ENCODE measurements at regions not wholly inside any gene's neighbourhood (a gene's known extent, or its start where the extent isn't known, plus 50 kb on each side); places are given as distances from the start of the nearest gene placed in this dataset.

DNA sequence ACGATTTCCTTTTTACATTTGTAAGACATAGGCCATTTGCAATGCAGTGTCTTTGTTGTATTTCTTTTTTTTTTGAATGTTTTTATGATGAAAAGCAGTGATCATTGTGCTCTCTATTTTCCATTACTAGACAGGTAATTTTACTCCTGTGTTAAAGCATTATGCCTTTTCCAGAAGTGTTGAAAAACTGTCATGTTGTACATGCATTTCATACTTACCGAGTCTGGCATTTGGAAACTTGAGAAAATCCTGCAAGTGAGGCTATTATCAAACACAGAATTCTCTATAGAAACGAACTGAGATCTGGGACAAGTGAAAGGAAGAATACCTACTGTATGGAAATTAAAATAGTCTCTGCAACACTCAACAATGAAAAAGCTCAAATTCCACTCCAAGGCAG, 78.6 kb upstream of the CNR1 start:
- 57 to 72% (median 61%) methylated on average over 3 of the region's 3 CpGs for WGBS, 3 donors
- DNase-seq (no peak), FAIRE-seq (no peak)
- Histone ChIP-seq H3K4me1 (ENCODE audit: control insufficient read depth in 3 of 3, insufficient read depth in 2 of 3, low read depth in 1 of 3, low read length in 2 of 3) (no peaks in the 10 kb centered on the region), H3K36me3 (ENCODE audit: control insufficient read depth in 3 of 3, insufficient read depth in 2 of 3, low read depth in 1 of 3, low read length in 3 of 3) (no peaks in the 10 kb centered on the region), H3K9me3 (ENCODE audit: control insufficient read depth in 2 of 2, insufficient read depth in 1 of 2, low read depth in 1 of 2, low read length in 1 of 2) (no peaks in the 10 kb centered on the region), H3K27ac (ENCODE audit: low read depth in 1 of 3, low read length in 2 of 3) (no peak overlapping the region), H3K4me3 (ENCODE audit: low read depth in 1 of 3, low read length in 3 of 3) (no peak overlapping the region), H3K27me3 (ENCODE audit: control insufficient read depth in 3 of 3, insufficient read depth in 3 of 3, low read length in 3 of 3) (no peaks in the 10 kb centered on the region)

DNA sequence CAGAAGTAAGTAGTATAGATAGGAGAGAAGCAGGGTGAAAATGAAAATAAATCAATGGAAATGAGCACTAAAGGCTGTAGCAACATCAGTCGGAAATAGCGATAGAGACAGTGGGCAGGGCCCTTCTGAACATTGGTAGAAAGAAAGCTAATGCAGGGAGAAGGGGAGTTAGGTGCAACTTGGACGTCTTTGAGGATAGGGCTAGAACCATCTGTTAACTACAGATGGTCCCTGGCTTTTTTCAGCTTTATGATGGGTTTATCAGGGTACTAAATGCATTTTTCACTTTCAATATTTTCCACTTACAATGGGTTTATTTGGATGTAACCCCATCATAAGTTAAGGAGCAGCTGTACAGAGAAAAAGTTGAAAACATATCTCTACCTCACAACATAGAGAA, 72.8 kb upstream of the CNR1 start:
- H3K4me3 ChIP-seq (ENCODE audit: low read depth in 1 of 3, low read length in 3 of 3) = no peak overlapping the region
- H3K27me3 ChIP-seq (ENCODE audit: control insufficient read depth in 3 of 3, insufficient read depth in 3 of 3, low read length in 3 of 3) = no peaks in the 10 kb centered on the region
- no peaks in the 10 kb centered on the region for H3K36me3 ChIP-seq (ENCODE audit: control insufficient read depth in 3 of 3, insufficient read depth in 2 of 3, low read depth in 1 of 3, low read length in 3 of 3)
- no peak overlapping the region for H3K27ac ChIP-seq (ENCODE audit: low read depth in 1 of 3, low read length in 2 of 3)
- no peak for FAIRE-seq
- H3K9me3 ChIP-seq (ENCODE audit: control insufficient read depth in 2 of 2, insufficient read depth in 1 of 2, low read depth in 1 of 2, low read length in 1 of 2) = no peaks in the 10 kb centered on the region
- 79 to 86% (median 84%) methylated on average over 3 of the region's 3 CpGs for WGBS, 3 donors
- no peaks in the 10 kb centered on the region for H3K4me1 ChIP-seq (ENCODE audit: control insufficient read depth in 3 of 3, insufficient read depth in 2 of 3, low read depth in 1 of 3, low read length in 2 of 3)
- DNase-seq = no peak

DNA sequence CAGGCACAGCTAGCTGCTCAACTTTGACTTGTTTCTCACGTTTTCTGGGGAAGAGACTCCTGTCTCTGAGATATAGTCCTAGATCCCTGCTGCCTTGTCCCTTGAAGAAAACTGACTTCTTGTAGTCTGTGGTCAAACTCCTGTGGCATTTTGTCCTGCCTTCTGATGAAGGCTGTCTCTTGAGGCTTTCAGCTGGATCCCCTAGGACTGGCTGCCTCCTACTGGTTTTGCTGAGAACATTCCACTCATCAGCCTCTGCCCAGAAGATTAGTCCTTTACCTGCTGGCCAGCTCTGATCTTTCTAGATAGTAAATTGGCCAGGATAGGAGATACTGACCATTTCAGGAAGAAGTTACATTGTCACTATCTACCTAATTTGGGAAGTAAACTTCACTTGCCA, 71.9 kb upstream of the CNR1 start:
- WGBS, 3 donors = 14 to 31% (median 20%) methylated on average over 1 of the region's 1 CpG
- no peak for FAIRE-seq

DNA sequence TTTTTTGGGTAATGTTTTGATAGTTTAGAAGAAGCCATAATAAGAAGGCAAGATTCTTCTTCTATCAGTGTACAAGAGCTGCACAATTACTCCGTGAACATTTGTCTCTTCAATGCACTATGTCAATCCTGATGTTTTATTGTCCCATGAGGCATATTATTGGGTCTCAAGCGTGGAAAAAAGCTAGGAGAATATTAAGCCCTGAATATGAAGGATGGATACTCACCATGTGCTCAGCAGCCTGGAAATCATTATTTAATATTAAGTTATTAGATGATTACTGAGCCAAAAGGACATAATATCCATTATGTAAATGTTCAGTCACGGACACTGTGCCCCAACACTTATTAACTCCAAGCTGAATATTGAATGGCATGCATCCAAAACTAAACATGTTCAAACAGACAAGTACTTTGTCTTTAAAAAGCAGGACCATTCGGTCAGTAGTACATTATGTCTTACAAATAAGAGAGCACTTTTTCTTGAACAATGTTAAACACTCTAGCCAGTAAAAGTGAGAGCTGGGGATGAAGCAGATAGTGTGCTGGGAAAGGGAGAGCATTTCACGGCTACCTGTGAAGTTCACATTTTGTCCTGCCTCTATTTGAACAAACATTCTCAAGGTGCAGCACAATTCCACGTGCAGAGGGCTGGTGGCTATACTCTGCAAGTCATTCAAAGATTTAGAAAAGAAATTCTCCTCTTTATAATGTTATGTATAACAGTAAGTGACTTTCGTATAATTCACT, 70.6 kb upstream of the CNR1 start:
- H3K27ac ChIP-seq (ENCODE audit: low read depth in 1 of 3, low read length in 2 of 3) = no peak overlapping the region
- no peaks in the 10 kb centered on the region for H3K36me3 ChIP-seq (ENCODE audit: control insufficient read depth in 3 of 3, insufficient read depth in 2 of 3, low read depth in 1 of 3, low read length in 3 of 3)
- WGBS, 3 donors = 36 to 69% (median 52%) methylated on average over 7 of the region's 7 CpGs
- peaks cover 0 to 3% of the 10 kb centered on the region in 2 donors for H3K9me3 ChIP-seq (ENCODE audit: control insufficient read depth in 2 of 2, insufficient read depth in 1 of 2, low read depth in 1 of 2, low read length in 1 of 2)
- no peak overlapping the region for H3K4me3 ChIP-seq (ENCODE audit: low read depth in 1 of 3, low read length in 3 of 3)
- no peaks in the 10 kb centered on the region for H3K27me3 ChIP-seq (ENCODE audit: control insufficient read depth in 3 of 3, insufficient read depth in 3 of 3, low read length in 3 of 3)
- no peak for FAIRE-seq
- DNase-seq = no peak
- no peaks in the 10 kb centered on the region for H3K4me1 ChIP-seq (ENCODE audit: control insufficient read depth in 3 of 3, insufficient read depth in 2 of 3, low read depth in 1 of 3, low read length in 2 of 3)

More for the DNA sequence above, 71.9 kb upstream of the CNR1 start:
- Histone ChIP-seq H3K9me3 (ENCODE audit: control insufficient read depth in 2 of 2, insufficient read depth in 1 of 2, low read depth in 1 of 2, low read length in 1 of 2) (no peaks in the 10 kb centered on the region), H3K27ac (ENCODE audit: low read depth in 1 of 3, low read length in 2 of 3) (no peak overlapping the region), H3K27me3 (ENCODE audit: control insufficient read depth in 3 of 3, insufficient read depth in 3 of 3, low read length in 3 of 3) (no peaks in the 10 kb centered on the region), H3K36me3 (ENCODE audit: control insufficient read depth in 3 of 3, insufficient read depth in 2 of 3, low read depth in 1 of 3, low read length in 3 of 3) (no peaks in the 10 kb centered on the region), H3K4me1 (ENCODE audit: control insufficient read depth in 3 of 3, insufficient read depth in 2 of 3, low read depth in 1 of 3, low read length in 2 of 3) (no peaks in the 10 kb centered on the region), H3K4me3 (ENCODE audit: low read depth in 1 of 3, low read length in 3 of 3) (no peak overlapping the region)
- peak; percentile 19 to 48 for DNase-seq

DNA sequence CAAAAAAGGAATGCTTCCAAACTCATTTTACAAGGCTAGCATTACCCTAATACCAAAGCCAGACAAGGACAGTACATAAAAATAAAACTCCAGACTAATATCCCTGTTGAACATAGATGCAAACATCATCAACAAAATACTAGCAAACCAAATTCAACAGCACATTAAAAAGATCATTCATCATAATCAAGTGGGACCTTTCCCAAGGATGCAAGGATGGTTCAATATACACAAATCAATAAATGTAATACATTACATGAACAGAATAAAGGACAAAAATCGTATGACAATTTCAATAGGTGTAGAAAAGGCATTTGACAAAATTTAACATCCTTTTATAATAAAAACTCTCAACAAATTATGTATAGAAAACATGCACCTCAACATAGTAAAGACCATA, 66.6 kb upstream of the CNR1 start:
- FAIRE-seq = no peak
- Histone ChIP-seq H3K4me1 (ENCODE audit: control insufficient read depth in 3 of 3, insufficient read depth in 2 of 3, low read depth in 1 of 3, low read length in 2 of 3) (no peaks in the 10 kb centered on the region), H3K36me3 (ENCODE audit: control insufficient read depth in 3 of 3, insufficient read depth in 2 of 3, low read depth in 1 of 3, low read length in 3 of 3) (no peaks in the 10 kb centered on the region), H3K4me3 (ENCODE audit: low read depth in 1 of 3, low read length in 3 of 3) (no peak overlapping the region), H3K9me3 (ENCODE audit: control insufficient read depth in 2 of 2, insufficient read depth in 1 of 2, low read depth in 1 of 2, low read length in 1 of 2) (peaks cover 0 to 13% of the 10 kb centered on the region in 2 donors), H3K27ac (ENCODE audit: low read depth in 1 of 3, low read length in 2 of 3) (no peak overlapping the region), H3K27me3 (ENCODE audit: control insufficient read depth in 3 of 3, insufficient read depth in 3 of 3, low read length in 3 of 3) (no peaks in the 10 kb centered on the region)
- DNase-seq = no peak
- WGBS, 3 donors = 41 to 68% (median 53%) methylated on average over 1 of the region's 1 CpG

DNA sequence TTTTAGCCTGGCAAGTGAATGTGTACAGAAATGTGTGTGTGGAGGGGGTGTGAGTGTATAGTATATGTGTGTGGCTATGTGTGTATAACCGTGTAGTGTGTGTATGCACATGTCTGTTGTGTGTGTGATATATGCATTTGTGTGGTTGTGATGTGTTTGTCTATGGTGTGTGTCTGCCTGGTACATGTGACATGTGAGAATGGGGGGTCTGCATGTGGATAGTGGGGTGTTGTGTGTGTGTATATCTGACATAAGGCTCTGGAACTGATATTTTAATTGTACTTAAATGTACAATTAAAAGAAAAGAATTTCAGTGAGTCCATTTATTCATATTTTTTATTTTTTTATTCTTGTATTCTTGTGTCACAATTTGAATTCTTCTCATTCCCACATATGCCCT, 57.2 kb upstream of the CNR1 start:
- H3K27ac ChIP-seq (ENCODE audit: low read depth in 1 of 3, low read length in 2 of 3) = no peak overlapping the region
- H3K36me3 ChIP-seq (ENCODE audit: control insufficient read depth in 3 of 3, insufficient read depth in 2 of 3, low read depth in 1 of 3, low read length in 3 of 3) = no peaks in the 10 kb centered on the region
- DNase-seq = no peak
- no peaks in the 10 kb centered on the region for H3K27me3 ChIP-seq (ENCODE audit: control insufficient read depth in 3 of 3, insufficient read depth in 3 of 3, low read length in 3 of 3)
- no peaks in the 10 kb centered on the region for H3K9me3 ChIP-seq (ENCODE audit: control insufficient read depth in 2 of 2, insufficient read depth in 1 of 2, low read depth in 1 of 2, low read length in 1 of 2)
- no peak overlapping the region for H3K4me3 ChIP-seq (ENCODE audit: low read depth in 1 of 3, low read length in 3 of 3)
- FAIRE-seq = no peak
- 80 to 83% (median 82%) methylated on average over 1 of the region's 1 CpG for WGBS, 3 donors
- no peaks in the 10 kb centered on the region for H3K4me1 ChIP-seq (ENCODE audit: control insufficient read depth in 3 of 3, insufficient read depth in 2 of 3, low read depth in 1 of 3, low read length in 2 of 3)

DNA sequence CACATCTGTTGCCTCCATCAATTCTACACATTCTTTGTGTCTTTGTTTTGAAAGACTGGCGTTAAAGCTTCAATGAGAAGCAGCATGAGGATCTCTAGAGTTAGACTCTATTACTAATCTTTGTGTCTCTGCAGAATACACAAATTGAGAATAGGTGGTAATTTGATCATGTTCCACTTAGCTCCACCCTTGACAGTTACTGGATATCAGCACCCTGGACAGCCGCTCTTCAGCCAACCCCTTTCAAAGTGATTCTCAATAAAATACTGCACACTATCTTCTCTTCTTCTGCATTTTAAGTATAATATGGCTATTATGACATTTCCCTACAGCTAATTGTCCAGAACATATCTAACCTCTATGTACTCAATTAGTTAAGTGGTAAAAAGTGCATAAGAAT, 54.3 kb upstream of the CNR1 start:
- H3K9me3 ChIP-seq (ENCODE audit: control insufficient read depth in 2 of 2, insufficient read depth in 1 of 2, low read depth in 1 of 2, low read length in 1 of 2) = no peaks in the 10 kb centered on the region
- FAIRE-seq (no peak), DNase-seq (peak in 1 of 2 donors; percentile 11)
- H3K4me1 ChIP-seq (ENCODE audit: control insufficient read depth in 3 of 3, insufficient read depth in 2 of 3, low read depth in 1 of 3, low read length in 2 of 3) = no peaks in the 10 kb centered on the region
- H3K4me3 ChIP-seq (ENCODE audit: low read depth in 1 of 3, low read length in 3 of 3) = no peak overlapping the region
- no peaks in the 10 kb centered on the region for H3K36me3 ChIP-seq (ENCODE audit: control insufficient read depth in 3 of 3, insufficient read depth in 2 of 3, low read depth in 1 of 3, low read length in 3 of 3)
- 59 to 69% (median 69%) methylated on average over 2 of the region's 2 CpGs for WGBS, 3 donors
- H3K27me3 ChIP-seq (ENCODE audit: control insufficient read depth in 3 of 3, insufficient read depth in 3 of 3, low read length in 3 of 3) = no peaks in the 10 kb centered on the region
- H3K27ac ChIP-seq (ENCODE audit: low read depth in 1 of 3, low read length in 2 of 3) = no peak overlapping the region

DNA sequence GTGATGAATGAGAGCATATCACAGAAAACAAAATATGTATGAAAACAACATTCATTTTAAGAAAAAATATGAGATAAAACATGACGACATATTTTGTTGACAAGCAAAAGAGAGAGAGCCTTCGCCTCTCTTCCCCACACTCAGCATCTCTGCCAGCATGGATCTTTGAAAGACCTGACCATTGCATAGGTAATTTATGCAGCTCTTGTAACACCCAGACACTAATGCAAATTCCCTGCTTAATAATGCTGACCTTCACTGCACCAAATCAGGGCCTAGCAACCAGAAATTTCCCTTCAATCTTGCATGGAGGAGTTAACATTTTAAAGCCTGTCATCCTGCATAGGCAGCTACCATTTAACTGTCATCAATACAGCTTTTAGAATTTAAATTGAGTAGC, 50.0 kb upstream of the CNR1 start:
- no peaks in the 10 kb centered on the region for H3K4me1 ChIP-seq (ENCODE audit: control insufficient read depth in 3 of 3, insufficient read depth in 2 of 3, low read depth in 1 of 3, low read length in 2 of 3)
- WGBS, 3 donors = 83 to 85% (median 84%) methylated on average over 2 of the region's 2 CpGs
- no peaks in the 10 kb centered on the region for H3K36me3 ChIP-seq (ENCODE audit: control insufficient read depth in 3 of 3, insufficient read depth in 2 of 3, low read depth in 1 of 3, low read length in 3 of 3)
- no peak for FAIRE-seq
- no peak overlapping the region for H3K27ac ChIP-seq (ENCODE audit: low read depth in 1 of 3, low read length in 2 of 3)
- no peaks in the 10 kb centered on the region for H3K9me3 ChIP-seq (ENCODE audit: control insufficient read depth in 2 of 2, insufficient read depth in 1 of 2, low read depth in 1 of 2, low read length in 1 of 2)
- H3K27me3 ChIP-seq (ENCODE audit: control insufficient read depth in 3 of 3, insufficient read depth in 3 of 3, low read length in 3 of 3) = no peaks in the 10 kb centered on the region
- H3K4me3 ChIP-seq (ENCODE audit: low read depth in 1 of 3, low read length in 3 of 3) = no peak overlapping the region
- no peak for DNase-seq
